IPS-20b (cell line): ENCODE measurements at regions not wholly inside any gene's neighbourhood (a gene's known extent, or its start where the extent isn't known, plus 50 kb on each side); places are given as distances from the start of the nearest gene placed in this dataset.

ENCODE experiments used
- H3K27ac ChIP-seq: one replicate; pipeline ENCODE4 v1.5.1; 2013; ENCODE audit warnings: low read length
- H3K27me3 ChIP-seq: 2 replicates; pipeline ENCODE4 v1.6.1; 2013; ENCODE audit warnings: mild to moderate bottlenecking, low read length, inconsistent platforms; ENCODE audit not compliant: insufficient read depth
- H3K36me3 ChIP-seq: 2 replicates; pipeline ENCODE4 v1.6.1; 2013; ENCODE audit warnings: low read depth, mild to moderate bottlenecking, inconsistent platforms, low read length, moderate library complexity; ENCODE audit not compliant: insufficient read depth
- H3K4me1 ChIP-seq: 2 replicates; pipeline ENCODE4 v1.6.1; 2013; ENCODE audit warnings: mild to moderate bottlenecking, control low read depth, inconsistent platforms, low read length, moderate library complexity; ENCODE audit not compliant: insufficient read depth
- H3K4me3 ChIP-seq: 2 replicates; pipeline ENCODE4 v1.5.1; 2013; ENCODE audit warnings: mild to moderate bottlenecking, low read length, inconsistent platforms
- H3K9ac ChIP-seq: 2 replicates; pipeline ENCODE4 v1.6.1; 2013; ENCODE audit warnings: low read depth, mild to moderate bottlenecking, inconsistent platforms, low read length, moderate library complexity
- H3K9me3 ChIP-seq: 2 replicates; pipeline ENCODE4 v1.6.1; 2013; ENCODE audit warnings: mild to moderate bottlenecking, low read depth, low read length, inconsistent platforms; ENCODE audit not compliant: insufficient read depth

DNA sequence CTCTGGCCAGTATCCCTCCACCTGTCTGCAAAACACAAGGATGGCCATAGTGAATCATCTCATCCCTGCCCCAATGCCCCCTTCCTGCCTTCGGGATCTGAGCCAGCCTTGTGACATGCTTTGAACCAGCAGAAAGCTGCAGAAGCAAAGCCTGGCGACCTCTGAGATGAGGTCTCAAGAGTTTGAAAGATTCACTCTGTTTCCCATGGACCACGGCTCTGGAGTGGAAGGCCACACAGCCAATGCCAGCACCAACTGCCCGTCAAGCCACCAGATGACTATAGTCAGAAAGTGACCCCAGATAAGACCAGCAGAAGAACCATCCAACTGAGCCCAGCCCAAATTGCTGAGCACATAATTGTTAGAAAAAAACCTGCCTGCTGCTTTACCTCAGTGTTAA, 193.9 kb upstream of the PPP2R2D start:
- Histone ChIP-seq H3K4me1 (no peaks in the 10 kb centered on the region), H3K27me3 (no peaks in the 10 kb centered on the region), H3K9ac (no peak overlapping the region), H3K27ac (no peak overlapping the region), H3K4me3 (no peak overlapping the region), H3K9me3 (peaks cover 7% of the 10 kb centered on the region), H3K36me3 (no peaks in the 10 kb centered on the region)

DNA sequence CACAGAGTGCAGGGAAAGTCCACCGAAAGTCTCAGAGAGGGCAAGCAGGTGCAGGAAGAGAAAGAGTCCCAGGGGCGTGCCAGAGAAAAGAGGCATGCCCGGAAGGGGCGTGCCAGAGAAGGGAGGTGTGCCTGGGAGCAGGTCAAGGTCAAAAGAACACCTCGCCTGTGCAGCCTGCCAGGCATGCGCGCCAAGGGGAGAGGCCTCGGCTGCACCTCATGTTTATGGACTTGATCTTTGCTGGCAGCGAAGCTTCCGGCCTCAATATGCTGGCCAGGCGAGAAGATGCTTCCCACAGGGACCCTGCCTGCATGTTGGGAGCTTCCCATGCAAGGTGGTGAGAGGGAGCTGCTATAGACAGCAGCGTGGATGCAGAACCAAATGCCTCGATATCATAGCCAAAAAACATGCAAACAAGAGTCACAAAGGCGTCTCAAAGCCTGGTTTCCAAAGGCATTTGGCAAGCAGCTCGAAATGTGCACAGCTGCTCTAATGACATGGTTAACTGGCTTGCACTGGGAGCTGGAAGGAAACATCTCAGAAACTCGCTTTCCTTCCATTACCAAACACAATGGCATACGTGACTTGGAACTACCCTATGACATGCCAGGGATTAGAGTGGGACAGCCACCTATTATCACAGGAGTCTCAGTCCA, 192.5 kb upstream of the PPP2R2D start:
- H3K27ac ChIP-seq = no peak overlapping the region
- H3K9me3 ChIP-seq = peaks cover 7% of the 10 kb centered on the region
- H3K4me3 ChIP-seq = no peak overlapping the region
- no peaks in the 10 kb centered on the region for H3K27me3 ChIP-seq
- H3K9ac ChIP-seq = no peak overlapping the region
- no peaks in the 10 kb centered on the region for H3K36me3 ChIP-seq
- H3K4me1 ChIP-seq = no peaks in the 10 kb centered on the region

DNA sequence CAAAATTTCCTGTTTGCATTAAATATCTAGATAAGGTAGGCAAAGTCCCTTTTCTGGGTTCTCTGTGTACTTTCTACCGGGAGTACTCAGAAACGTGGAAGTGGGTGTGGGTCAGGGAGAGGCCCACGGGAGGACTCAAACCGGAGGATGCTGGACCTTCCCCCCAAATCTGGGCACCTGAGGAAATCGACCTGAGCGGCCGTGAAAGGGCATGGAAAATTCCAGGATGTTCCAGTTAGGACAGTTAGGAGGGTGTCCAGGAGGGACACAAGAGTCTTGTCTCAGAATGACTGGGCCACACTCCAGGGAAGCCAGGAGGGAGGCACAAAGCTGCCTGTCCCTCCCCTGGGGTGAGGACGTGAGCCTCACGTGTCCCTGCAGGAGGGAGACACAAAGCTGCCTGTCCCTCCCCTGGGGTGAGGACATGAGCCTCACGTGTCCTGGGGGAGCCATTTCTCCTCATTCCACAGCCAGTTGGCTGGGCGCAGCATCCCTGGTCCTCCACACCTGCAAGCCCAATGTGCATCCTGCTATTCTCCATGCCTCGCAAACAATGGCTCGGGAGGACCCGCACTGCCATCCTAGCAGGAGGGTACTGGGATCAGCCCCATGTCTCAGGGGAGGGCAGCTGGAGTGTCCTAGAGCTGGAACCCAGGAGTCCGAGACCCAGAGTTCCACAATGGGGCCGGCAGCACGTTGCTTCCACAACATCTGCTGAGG, 190.5 kb upstream of the PPP2R2D start:
- Histone ChIP-seq H3K9ac (no peak overlapping the region), H3K4me3 (no peak overlapping the region), H3K36me3 (no peaks in the 10 kb centered on the region), H3K9me3 (peaks cover 7% of the 10 kb centered on the region), H3K4me1 (no peaks in the 10 kb centered on the region), H3K27ac (no peak overlapping the region), H3K27me3 (no peaks in the 10 kb centered on the region)

DNA sequence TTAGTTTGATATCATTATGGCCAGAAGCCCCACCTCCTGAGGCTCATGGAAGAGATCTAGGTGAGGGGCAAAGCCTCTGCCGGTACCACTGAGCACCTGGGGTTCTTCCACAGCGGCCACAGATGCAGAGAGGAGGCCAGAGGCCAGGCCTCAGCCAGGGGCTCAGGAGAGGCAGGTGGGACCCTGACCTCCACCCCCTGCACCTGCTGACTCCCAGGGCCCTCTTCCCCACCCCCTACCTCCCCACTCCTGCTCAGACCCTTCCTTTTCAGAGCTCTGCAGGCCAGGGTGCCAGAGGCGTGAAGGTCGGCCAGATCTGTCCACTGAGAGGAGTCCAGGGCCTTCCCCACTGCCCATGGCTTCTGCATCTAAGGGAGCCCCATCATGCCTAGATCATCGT, 178.7 kb upstream of the PPP2R2D start:
- Histone ChIP-seq H3K4me1 (peaks cover 5% of the 10 kb centered on the region), H3K36me3 (no peaks in the 10 kb centered on the region), H3K27ac (no peak overlapping the region), H3K27me3 (peaks cover 17% of the 10 kb centered on the region), H3K9me3 (no peaks in the 10 kb centered on the region), H3K9ac (no peak overlapping the region), H3K4me3 (no peak overlapping the region)

DNA sequence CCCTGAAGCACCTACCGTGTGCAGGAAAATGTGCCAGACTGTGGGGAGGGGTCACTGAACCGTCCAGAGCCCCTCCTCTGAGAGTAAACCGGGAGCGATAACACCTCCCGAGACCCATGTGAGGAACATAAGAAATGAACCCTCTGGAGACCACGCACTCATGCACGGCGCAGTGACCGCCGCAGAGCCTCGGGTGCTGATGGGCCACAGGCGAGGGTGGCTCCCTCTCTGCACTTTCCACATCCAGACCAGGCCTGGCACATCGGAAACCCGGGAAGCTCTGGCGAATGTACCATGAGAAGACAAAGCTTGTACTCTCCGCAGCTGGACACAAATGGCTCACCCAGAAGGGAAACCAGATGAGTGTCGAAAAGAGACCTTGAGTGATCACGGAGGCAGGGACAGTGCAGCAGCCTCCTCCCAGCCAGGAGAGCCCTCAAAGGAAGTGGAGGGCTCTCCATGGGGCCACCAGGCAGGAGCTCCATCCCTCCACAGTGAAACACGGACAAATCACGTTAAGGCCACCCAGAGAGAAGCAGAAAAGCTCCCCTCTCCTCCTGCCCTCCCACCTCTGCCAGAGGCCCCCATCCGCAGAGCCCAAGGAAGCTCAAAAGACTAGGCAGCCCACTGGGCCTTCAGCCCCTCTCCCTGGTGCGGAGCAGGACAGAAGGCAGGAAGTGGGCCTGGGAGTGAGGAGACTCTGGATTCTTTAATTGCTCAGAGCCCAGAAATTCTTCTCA, 178.1 kb upstream of the PPP2R2D start:
- Histone ChIP-seq H3K27ac (no peak overlapping the region), H3K9ac (no peak overlapping the region), H3K36me3 (no peaks in the 10 kb centered on the region), H3K4me1 (peaks cover 5% of the 10 kb centered on the region), H3K27me3 (peaks cover 23% of the 10 kb centered on the region), H3K4me3 (no peak overlapping the region), H3K9me3 (no peaks in the 10 kb centered on the region)

- no peaks in the 10 kb centered on the region for H3K36me3 ChIP-seq
These were observed 177.3 kb upstream of the PPP2R2D start for GRCh38 chr10:131723297-131724168.

GRCh38 chr10:131724169-131724545, 176.7 kb upstream of the PPP2R2D start:
- Histone ChIP-seq H3K9me3 (no peaks in the 10 kb centered on the region), H3K36me3 (no peaks in the 10 kb centered on the region), H3K4me3 (no peak overlapping the region), H3K27ac (no peak overlapping the region), H3K9ac (no peak overlapping the region), H3K4me1 (peaks cover 11% of the 10 kb centered on the region), H3K27me3 (peaks cover 27% of the 10 kb centered on the region)

More at GRCh38 chr10:131723297-131724168, 177.3 kb upstream of the PPP2R2D start:
- H3K9me3 ChIP-seq = no peaks in the 10 kb centered on the region
- H3K4me1 ChIP-seq = peaks cover 5% of the 10 kb centered on the region
- peaks cover 27% of the 10 kb centered on the region for H3K27me3 ChIP-seq
- no peak overlapping the region for H3K27ac ChIP-seq
- no peak overlapping the region for H3K4me3 ChIP-seq
- H3K9ac ChIP-seq = no peak overlapping the region

GRCh38 chr10:131724891-131725580, 175.8 kb upstream of the PPP2R2D start:
- Histone ChIP-seq H3K27ac (no peak overlapping the region), H3K9ac (no peak overlapping the region), H3K4me3 (no peak overlapping the region), H3K27me3 (peaks cover 27% of the 10 kb centered on the region), H3K9me3 (no peaks in the 10 kb centered on the region), H3K36me3 (no peaks in the 10 kb centered on the region), H3K4me1 (peaks cover 16% of the 10 kb centered on the region)

- no peaks in the 10 kb centered on the region for H3K36me3 ChIP-seq
- H3K27ac ChIP-seq = no peak overlapping the region
- no peak overlapping the region for H3K4me3 ChIP-seq
- no peak overlapping the region for H3K9ac ChIP-seq
- H3K27me3 ChIP-seq = peaks cover 27% of the 10 kb centered on the region
- peaks cover 16% of the 10 kb centered on the region for H3K4me1 ChIP-seq
- no peaks in the 10 kb centered on the region for H3K9me3 ChIP-seq
These were observed 175.2 kb upstream of the PPP2R2D start for GRCh38 chr10:131725581-131726069.

GRCh38 chr10:131726076-131726880, 174.5 kb upstream of the PPP2R2D start:
- Histone ChIP-seq H3K4me1 (peaks cover 16% of the 10 kb centered on the region), H3K9me3 (no peaks in the 10 kb centered on the region), H3K36me3 (no peaks in the 10 kb centered on the region), H3K9ac (no peak overlapping the region), H3K27ac (no peak overlapping the region), H3K4me3 (peak overlapping the region; percentile 5; the same call in 1 of the 2 replicates), H3K27me3 (peaks cover 27% of the 10 kb centered on the region)
